GM18517 (cell line): ENCODE measurements at regions not wholly inside any gene's neighbourhood (a gene's known extent, or its start where the extent isn't known, plus 50 kb on each side); places are given as distances from the start of the nearest gene placed in this dataset.
"Not testable (repeated sequence)": the region's sequence is repeated elsewhere in the genome, so short reads cannot be mapped to it uniquely, and the experiment has no call there.

Experiments used
- ATAC-seq: cut with Tn5 transposase; IDR thresholded peaks from one replicate; pipeline ENCODE4 v1.9.1; 2021; ENCODE audit warnings: mild to moderate bottlenecking, moderate library complexity; ENCODE audit not compliant: unreplicated experiment

GRCh38 chr13:99677116-99677951 lies 176.1 kb downstream of the TM9SF2 start:
- no peak for ATAC-seq

DNA sequence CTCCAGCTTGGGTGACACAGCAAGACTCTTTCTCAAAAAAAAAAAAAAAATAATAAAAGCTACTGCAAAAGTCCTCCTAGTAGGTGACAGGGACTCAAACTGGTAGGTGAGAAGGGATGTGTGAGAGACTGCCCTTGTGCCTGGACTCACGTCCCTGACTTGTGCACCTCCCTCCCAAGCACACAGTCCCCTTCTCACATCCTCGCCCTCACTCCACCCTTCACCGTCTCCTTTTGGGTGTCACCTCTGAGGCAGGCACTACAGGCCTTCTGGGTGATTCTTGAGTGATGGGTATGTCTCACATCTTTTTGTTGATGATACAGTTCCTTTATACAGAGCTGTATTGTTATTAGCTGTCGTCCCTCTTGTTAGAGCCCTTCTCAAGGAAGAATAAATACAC lies 170.5 kb downstream of the TM9SF2 start:
- no peak for ATAC-seq

DNA sequence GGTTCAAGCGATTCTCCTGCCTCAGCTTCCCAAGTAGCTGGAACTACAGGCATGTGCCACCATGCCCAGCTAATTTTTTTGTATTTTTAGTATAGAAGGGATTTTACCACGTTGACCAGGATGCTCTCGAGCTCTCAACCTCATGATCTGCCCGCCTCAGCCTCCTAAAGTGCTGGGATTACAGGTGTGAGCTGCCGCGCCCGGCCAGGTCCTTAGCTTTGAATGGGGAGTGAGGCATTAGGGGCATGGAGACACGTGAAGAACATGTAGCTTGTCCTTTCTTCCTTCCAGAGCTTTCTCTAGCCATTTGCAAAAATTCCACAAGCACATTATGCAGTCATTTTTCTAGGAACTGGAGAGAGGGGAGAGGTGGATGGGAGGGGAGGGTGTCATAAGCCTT lies 167.8 kb downstream of the TM9SF2 start:
- not testable (repeated sequence) for ATAC-seq

DNA sequence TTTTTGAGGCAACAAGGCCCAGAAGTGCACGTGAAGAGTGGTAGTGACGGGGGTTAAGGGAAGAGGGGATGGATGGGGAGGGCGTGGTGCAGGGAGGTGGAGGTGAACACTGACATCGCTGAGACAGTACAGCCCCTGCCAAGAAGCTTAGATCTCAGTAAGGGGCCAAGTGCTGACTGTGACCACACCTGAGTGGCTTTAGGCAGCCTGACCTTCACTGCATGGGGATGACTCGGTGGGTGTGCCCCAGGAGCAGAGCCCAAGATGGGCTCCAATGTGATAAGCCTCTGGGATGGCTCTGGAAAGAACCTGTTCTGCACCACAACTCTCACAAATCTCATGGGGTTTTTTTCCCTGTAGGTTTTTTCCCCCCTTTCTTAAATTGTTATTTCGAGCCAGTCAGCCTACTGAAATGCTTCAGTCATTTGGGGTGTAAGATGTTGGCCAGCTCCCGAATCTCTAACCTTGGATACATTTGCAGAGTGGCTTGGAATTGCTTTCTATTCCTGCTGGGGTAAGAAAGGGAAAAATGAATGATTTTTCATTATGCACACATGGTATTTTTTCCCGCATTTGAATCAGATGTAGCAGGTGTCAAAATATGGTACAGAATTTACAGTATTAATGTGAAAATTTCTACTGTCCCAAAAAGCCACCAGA lies 165.0 kb downstream of the TM9SF2 start:
- no peak for ATAC-seq

GRCh38 chr13:99665711-99666110 lies 164.4 kb downstream of the TM9SF2 start:
- no peak for ATAC-seq

DNA sequence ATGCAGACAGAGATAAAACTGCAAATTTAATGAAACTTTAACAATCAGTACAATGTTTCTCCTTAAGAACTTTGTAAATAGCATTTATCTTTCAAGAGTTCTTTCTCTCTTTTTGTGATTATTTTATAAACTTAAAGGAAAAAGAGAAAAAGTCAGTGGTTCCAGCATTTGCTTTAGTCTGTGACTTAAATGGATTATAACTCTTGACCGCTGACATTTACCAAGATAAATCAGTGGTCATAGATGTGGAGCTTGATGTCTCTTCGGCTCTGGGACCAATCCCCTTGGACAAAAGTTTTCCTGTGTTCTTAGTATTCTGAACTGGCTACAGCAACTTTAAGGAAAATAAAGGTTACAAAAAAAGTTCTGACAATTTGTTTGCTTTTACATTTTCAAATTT lies 162.6 kb downstream of the TM9SF2 start:
- ATAC-seq = no peak

GRCh38 chr13:99663185-99663825 lies 162.0 kb downstream of the TM9SF2 start:
- no peak for ATAC-seq

- no peak for ATAC-seq
These were observed 161.4 kb downstream of the TM9SF2 start for GRCh38 chr13:99662678-99663077.

DNA sequence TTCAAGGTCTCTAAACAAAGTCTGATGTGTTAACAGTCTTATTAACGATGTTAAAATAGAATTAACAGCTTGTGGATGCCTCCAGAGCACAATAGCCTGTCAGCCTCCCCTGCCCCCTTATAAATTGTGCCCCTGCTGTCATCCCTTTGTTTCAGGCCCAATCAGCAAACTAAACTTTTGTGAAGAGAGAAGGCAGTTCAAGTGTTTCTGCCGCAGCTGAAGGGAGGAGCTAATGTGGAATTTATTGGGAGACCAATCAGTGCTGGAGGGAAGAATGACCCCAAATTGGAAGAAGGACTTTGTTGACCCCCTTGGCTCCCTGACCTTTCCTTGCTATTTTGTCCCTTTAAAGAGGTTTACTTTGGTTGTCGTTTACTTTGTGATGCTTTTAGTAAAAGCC lies 160.5 kb downstream of the TM9SF2 start:
- no peak for ATAC-seq

GRCh38 chr13:99659866-99660554 lies 158.7 kb downstream of the TM9SF2 start:
- no peak for ATAC-seq

DNA sequence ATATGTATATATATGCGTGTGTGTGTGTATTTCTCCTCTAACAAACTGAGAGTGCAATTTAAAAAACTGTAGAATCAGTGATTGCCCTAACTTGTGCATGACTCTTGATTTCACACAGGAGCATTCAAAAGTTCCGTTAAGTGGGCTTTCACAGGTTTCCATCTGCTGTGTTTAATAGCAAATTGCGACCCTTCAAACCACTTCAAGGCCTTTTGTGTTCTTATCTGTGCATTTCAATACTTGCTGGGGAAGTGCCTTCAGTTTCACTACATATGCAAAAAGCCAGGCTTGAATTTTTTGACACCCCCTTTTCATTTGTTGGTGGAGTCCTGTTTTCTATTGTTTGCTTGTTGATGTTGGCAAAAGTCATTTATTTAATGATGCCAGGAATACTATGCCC lies 158.0 kb downstream of the TM9SF2 start:
- no peak for ATAC-seq

DNA sequence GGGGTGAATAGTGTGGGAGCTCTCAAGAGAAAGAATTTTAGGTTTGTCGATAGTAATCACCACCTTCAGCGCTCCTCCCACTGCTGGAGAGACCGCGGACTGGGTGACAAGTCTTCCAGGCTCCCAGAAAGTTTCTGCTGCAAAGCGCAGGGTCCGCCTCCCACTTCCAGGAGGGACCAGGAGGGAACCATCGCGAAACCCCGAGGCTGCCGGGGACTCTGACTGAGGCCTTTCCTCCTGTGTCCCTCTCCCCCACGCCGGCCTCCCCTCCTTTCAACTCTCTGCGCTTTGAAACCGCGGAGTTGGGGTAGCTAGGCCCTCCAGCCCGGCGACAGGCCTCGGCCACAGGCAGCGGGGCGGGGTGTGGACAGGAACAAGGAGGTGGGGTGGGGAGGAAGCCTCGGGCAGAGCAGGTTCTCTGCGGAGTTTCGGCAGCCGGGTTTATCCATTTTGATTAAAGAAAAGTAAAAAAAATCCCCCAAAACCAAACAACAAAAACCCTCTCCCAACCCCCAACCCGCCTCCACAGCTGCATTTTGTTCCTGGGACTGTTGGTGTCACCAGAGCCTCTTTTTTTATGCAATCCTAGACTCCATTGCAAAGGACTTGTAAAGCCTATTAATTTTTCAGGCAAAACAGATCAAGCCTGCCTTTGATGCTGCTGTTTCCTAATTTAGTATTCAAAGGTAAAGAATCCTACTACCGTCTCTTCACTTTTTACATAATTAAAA lies 157.2 kb downstream of the TM9SF2 start:
- no peak for ATAC-seq

DNA sequence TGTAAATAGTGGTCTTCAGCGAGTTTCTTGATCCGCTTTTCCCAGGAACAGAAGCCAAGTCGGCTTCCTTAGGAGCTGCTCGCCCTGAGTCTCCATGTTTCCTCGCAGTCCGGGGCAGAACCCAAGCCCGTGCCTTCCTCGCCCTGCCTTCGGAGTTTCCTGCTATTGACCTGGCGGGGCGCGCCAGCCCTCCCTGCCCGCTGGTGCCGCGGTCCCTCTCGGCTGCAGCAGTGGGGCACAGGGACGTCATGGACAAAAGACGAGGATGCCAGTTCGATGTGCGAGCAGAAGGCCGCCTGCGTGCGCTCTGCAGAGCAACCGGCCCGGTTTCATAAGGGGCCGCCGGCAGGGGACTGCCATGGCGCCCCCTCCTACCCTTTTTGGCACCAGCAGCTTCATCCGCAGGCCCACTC lies 156.6 kb downstream of the TM9SF2 start:
- ATAC-seq = no peak

- no peak for ATAC-seq
These were observed 155.6 kb downstream of the TM9SF2 start for GRCh38 chr13:99656844-99657381.

DNA sequence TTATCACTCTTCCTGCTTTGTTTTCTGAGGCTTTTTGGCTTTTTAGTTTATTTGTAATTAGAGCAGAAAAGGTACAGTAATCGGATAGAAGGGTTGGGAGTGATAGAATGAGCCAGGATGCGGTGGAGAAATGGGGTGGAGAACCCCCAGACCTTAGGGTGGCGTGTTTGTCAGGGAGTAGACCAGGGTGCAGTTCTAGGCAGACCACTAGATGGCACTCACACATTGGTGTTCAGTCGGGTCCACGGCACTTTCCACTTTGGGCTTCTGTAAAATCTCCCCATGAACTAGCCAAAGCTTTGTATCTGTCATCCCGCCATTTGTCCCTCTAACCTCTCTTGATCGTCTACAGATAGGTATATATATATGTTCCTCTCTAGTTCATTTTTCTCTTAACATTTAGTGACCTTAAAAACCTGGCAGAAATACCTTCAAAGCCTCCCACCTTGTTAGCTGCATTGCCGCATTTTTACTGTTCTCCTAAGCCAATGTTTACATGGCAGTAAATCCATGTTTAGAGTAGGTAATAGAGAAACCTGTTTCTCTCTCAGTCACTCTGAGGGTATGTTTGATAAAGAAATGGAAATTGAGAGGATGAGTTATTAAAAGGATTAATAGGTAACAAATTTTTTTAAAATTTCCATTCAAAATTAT lies 154.9 kb downstream of the TM9SF2 start:
- ATAC-seq = no peak

DNA sequence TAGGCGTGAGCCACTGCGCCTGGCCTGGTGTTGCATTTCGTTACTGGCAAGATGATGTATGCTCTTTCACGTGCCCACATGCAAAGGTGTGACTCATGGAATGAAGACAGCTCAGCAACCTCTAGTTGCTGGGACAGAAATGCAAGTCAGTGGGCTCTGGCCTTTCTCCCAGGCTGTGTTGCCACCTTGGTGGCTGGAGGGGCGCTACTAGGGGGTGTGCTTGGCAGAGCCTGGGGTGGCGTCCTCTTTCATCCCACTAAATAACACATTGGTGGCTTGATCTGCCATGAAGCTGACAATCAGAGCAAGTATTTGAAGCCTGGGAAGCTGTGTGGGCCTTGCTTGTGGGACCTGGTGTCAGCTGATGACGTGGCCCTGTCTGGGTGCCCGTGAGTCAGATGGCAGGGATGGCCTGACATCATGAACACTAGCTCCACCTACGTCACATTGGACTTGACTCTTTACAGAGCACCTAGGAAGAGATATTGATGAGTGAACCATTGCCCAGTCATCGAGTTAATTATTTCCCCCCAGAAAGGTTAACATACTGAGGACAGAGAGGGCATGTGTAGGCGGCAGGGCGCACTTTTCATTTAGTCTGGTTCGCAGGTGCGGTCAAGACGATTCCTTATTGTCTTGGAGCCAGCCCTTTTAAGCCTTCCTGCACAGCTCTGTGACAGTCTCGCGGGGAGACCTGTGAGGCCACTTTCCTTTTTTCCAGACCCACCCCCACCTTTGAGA lies 154.2 kb downstream of the TM9SF2 start:
- ATAC-seq = no peak

- ATAC-seq = no peak
These were observed 152.8 kb downstream of the TM9SF2 start for GRCh38 chr13:99654076-99654475.

DNA sequence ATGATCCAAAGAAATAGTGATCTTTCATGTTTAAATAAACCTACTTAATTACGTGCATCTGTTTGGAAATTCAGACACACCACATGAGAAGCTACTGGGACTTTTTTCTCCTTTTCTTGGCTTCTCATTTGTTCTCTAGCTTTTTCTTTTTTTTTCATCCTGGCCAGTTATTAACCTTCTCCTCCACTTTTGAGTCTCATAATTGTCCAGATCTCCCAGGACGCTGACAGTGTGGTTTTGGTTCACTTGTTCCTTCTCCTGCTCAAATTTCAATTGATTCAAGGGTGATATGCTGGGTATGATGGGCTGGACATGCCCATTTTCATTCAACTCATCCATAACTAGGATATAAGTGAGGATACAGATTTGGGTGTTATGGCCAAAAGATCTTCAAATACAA lies 152.3 kb downstream of the TM9SF2 start:
- ATAC-seq = no peak

- no peak for ATAC-seq
These were observed 151.6 kb downstream of the TM9SF2 start for GRCh38 chr13:99652901-99653300.
